ENCODE measurements at regions not wholly inside any gene's neighbourhood (a gene's known extent, or its start where the extent isn't known, plus 50 kb on each side); places are given as distances from the start of the nearest gene placed in this dataset.
A peak's percentile ranks its signal among the peaks of the same experiment; 100 is the strongest.

DNA sequence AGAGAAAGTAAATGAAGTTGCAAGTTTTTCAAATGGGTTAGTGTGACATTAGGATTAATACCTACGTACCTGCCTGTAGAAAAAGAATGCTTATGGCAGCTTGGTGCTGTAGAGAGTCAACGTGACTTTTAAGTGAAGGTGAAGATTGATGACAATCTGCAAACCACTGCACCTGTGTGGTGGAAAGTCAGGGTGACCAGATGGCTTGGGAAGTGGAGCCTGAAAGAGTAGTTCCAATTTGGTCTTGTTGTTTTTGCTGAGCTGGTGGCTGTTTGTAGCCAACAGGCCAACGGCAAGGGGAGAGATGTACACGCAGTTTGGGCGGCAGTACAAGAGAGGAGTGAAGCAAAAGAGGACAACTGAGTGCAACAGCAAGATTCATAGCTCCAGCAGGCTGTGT lies 78.1 kb upstream of the JAK1 start:
- Mint-ChIP-seq H3K4me3 (no peak overlapping the region), H3K36me3 (peaks cover 0 to 5% (median 1%) of the 10 kb centered on the region in 5 donors), H3K9me3 (peaks cover 0 to 1% (median 0%) of the 10 kb centered on the region in 11 donors), H3K27ac (peak overlapping the region in 4 of 9 donors; percentile 6 to 76 (median 53)), H3K27me3 (no peaks in the 10 kb centered on the region), H3K4me1 (peaks cover 18 to 64% (median 53%) of the 10 kb centered on the region in 7 donors)
- CTCF ChIA-PET: interaction anchor here (1.6 kb wide), 1 partner anchor 214 kb away, joined by 3 read pairs; no protein-coding TSS in a partner anchor
- intact Hi-C loops (cut with micrococcal nuclease): loop anchor here in 1 of 2 donors (5.0 kb wide), 1 partner anchor 217 kb away; no protein-coding TSS in a partner anchor
- no peak for ATAC-seq
- H3K36me3 ChIP-seq (ENCODE audit: control insufficient read depth in 2 of 3, insufficient read depth in 3 of 3, low read length in 3 of 3): no peaks in the 10 kb centered on the region
- H3K27ac ChIP-seq (ENCODE audit: low read depth, low read length): no peak overlapping the region
- no peak overlapping the region for H3K4me3 ChIP-seq (ENCODE audit: low read length)
- DNase-seq: no peak
- POLR2A ChIA-PET: interaction anchor here (0.6 to 2.8 kb wide), 2 partner anchors 10 to 12 kb away, joined by 3 to 12 read pairs; no protein-coding TSS in a partner anchor
- H3K27me3 ChIP-seq (ENCODE audit: control insufficient read depth in 2 of 2, insufficient read depth in 2 of 2, low read length in 2 of 2): no peaks in the 10 kb centered on the region
- peaks cover 3 to 9% of the 10 kb centered on the region in 2 donors for H3K4me1 ChIP-seq (ENCODE audit: control insufficient read depth in 2 of 2, insufficient read depth in 2 of 2, low read length in 2 of 2)
- H3K9me3 ChIP-seq (ENCODE audit: control insufficient read depth in 2 of 3, low read length in 3 of 3): no peaks in the 10 kb centered on the region

DNA sequence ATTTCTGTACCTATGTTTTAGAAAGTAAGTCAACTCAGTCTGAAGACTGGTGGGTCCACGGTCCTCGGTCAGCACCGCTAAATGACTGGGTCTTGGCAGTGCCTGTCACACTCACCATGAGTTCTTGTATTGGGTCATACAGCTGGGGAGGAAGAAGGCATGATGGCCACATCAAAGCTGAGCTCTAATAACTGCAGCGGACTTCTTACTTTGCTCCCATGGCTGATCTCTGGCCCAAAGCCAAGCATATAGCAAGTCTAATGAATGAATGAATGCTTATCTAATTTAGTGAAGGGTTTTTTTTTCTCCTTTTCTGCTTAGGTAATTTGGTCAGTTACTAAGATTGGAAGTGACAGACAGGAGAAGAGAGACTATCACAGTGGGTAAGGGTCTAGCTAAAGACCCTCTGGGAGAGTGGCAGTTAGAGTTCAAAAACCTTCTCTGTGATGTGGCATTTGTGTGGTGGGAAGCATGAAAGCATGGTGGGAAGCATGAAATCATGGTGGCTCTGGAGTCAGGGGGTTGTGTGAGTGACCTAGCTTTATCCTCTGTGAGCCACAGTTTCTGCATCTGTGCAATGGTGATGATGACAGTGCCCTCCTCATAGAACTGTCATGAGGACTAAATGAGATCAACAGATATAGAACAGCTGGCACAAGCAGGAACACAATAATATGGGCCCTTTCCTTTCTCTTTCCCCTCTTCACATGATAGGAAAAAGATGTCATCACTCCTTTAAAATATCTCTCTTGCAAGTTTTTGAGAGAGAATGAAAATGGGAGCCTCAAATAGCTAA lies 78.9 kb upstream of the JAK1 start:
- no peak for DNase-seq
- CTCF ChIA-PET: interaction anchor here (0.5 to 1.6 kb wide), 4 partner anchors 30 to 474 kb away, joined by 3 to 4 read pairs (median 3); no protein-coding TSS in a partner anchor
- POLR2A ChIA-PET: interaction anchor here (0.7 to 7.3 kb wide), 6 partner anchors 9 to 81 kb away, joined by 3 to 57 read pairs (median 4); partner anchors contain the start of gene JAK1

GRCh38 chr1:65048335-65048734 lies 82.0 kb upstream of the JAK1 start:
- CTCF ChIA-PET: no interaction called here
- Histone ChIP-seq H3K9me3 (ENCODE audit: control insufficient read depth in 2 of 3, low read length in 3 of 3) (no peaks in the 10 kb centered on the region), H3K4me3 (ENCODE audit: low read length) (no peak overlapping the region), H3K27me3 (ENCODE audit: control insufficient read depth in 2 of 2, insufficient read depth in 2 of 2, low read length in 2 of 2) (no peaks in the 10 kb centered on the region), H3K4me1 (ENCODE audit: control insufficient read depth in 2 of 2, insufficient read depth in 2 of 2, low read length in 2 of 2) (peaks cover 22 to 36% of the 10 kb centered on the region in 2 donors), H3K27ac (ENCODE audit: low read depth, low read length) (no peak overlapping the region), H3K36me3 (ENCODE audit: control insufficient read depth in 2 of 3, insufficient read depth in 3 of 3, low read length in 3 of 3) (no peaks in the 10 kb centered on the region)
- ATAC-seq (no peak), DNase-seq (no peak)
- peaks cover 0 to 5% (median 2%) of the 10 kb centered on the region in 5 donors for H3K36me3 Mint-ChIP-seq
- no peaks in the 10 kb centered on the region for H3K27me3 Mint-ChIP-seq
- peaks cover 31 to 77% (median 67%) of the 10 kb centered on the region in 7 donors for H3K4me1 Mint-ChIP-seq
- peaks cover 0 to 1% (median 0%) of the 10 kb centered on the region in 11 donors for H3K9me3 Mint-ChIP-seq
- POLR2A ChIA-PET: interaction anchor here (0.6 to 7.3 kb wide), 4 partner anchors 16 to 82 kb away, joined by 4 to 57 read pairs (median 4); partner anchors contain the start of gene JAK1
- intact Hi-C loops (cut with micrococcal nuclease): loop anchor here in 1 of 2 donors (5.0 kb wide), 1 partner anchor 41 kb away; no protein-coding TSS in a partner anchor
- H3K27ac Mint-ChIP-seq: peak overlapping the region in 6 of 9 donors; percentile 27 to 91 (median 63)
- peak overlapping the region in 2 of 10 donors; percentile 12 to 14 for H3K4me3 Mint-ChIP-seq

More for the DNA sequence above, 78.9 kb upstream of the JAK1 start:
- no peaks in the 10 kb centered on the region for H3K27me3 ChIP-seq (ENCODE audit: control insufficient read depth in 2 of 2, insufficient read depth in 2 of 2, low read length in 2 of 2)
- peaks cover 0 to 1% (median 0%) of the 10 kb centered on the region in 11 donors for H3K9me3 Mint-ChIP-seq
- peaks cover 11 to 17% of the 10 kb centered on the region in 2 donors for H3K4me1 ChIP-seq (ENCODE audit: control insufficient read depth in 2 of 2, insufficient read depth in 2 of 2, low read length in 2 of 2)
- peaks cover 26 to 72% (median 59%) of the 10 kb centered on the region in 7 donors for H3K4me1 Mint-ChIP-seq
- H3K27me3 Mint-ChIP-seq: no peaks in the 10 kb centered on the region
- intact Hi-C loops (cut with micrococcal nuclease): loop anchor here in 1 of 2 donors (5.0 kb wide), 1 partner anchor 38 kb away; no protein-coding TSS in a partner anchor
- H3K27ac ChIP-seq (ENCODE audit: low read depth, low read length): no peak overlapping the region
- H3K27ac Mint-ChIP-seq: peak overlapping the region in 7 of 9 donors; percentile 27 to 62 (median 30)
- no peaks in the 10 kb centered on the region for H3K36me3 ChIP-seq (ENCODE audit: control insufficient read depth in 2 of 3, insufficient read depth in 3 of 3, low read length in 3 of 3)
- H3K4me3 Mint-ChIP-seq: peak overlapping the region in 1 of 10 donors; percentile 4
- peaks cover 0 to 5% (median 2%) of the 10 kb centered on the region in 5 donors for H3K36me3 Mint-ChIP-seq
- no peak overlapping the region for H3K4me3 ChIP-seq (ENCODE audit: low read length)
- H3K9me3 ChIP-seq (ENCODE audit: control insufficient read depth in 2 of 3, low read length in 3 of 3): no peaks in the 10 kb centered on the region
- no peak for ATAC-seq

DNA sequence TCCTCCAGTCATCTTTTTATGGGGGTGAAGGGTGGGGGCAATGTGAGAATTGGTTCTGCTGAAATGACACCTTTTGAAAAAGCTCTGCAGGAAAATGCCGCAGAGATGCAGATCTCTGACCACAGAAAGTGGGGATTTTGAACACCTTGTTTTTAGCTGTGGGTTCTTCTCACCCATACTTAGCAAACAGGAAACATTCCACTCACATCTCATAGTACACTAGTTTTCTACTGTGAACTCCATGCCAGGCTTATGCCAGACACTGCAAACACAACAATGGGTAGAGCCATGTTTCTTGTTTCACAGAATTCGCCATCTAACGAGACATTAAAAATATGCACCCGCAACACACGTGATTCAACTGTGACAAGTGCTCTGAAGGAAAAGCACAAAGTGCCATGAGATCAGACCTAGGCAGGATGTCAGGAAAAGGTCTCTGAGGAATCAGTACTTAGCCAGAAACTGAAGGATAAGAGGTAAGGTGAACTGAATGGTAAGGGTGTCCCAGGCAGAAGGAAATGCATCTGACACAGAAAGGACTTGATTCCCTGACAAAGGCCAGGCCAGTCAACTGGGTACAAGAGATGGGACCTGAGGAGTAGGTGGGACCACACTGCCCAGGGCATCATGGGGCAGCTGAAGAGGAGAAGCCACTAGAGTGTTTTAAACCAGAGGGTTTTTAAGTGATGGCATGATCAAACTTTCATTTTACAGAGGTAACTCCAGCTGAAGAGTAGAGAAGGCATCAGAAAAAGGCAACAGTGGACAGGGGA lies 83.8 kb upstream of the JAK1 start:
- H3K27ac ChIP-seq (ENCODE audit: low read depth, low read length): peak overlapping the region; percentile 54
- Mint-ChIP-seq H3K4me3 (peak overlapping the region; percentile 20 to 83 (median 78)), H3K36me3 (peaks cover under 1 to 10% (median 7%) of the 10 kb centered on the region in 5 donors), H3K27ac (peak overlapping the region; percentile 54 to 92 (median 89)), H3K27me3 (no peaks in the 10 kb centered on the region), H3K9me3 (peaks cover 0 to 1% (median 0%) of the 10 kb centered on the region in 11 donors), H3K4me1 (peaks cover 28 to 75% (median 59%) of the 10 kb centered on the region in 7 donors)
- H3K4me3 ChIP-seq (ENCODE audit: low read length): peak overlapping the region; percentile 20
- no peaks in the 10 kb centered on the region for H3K9me3 ChIP-seq (ENCODE audit: control insufficient read depth in 2 of 3, low read length in 3 of 3)
- peaks cover 0 to 8% (median 0%) of the 10 kb centered on the region in 3 experiments for H3K36me3 ChIP-seq (ENCODE audit: control insufficient read depth in 2 of 3, insufficient read depth in 3 of 3, low read length in 3 of 3)
- H3K4me1 ChIP-seq (ENCODE audit: control insufficient read depth in 2 of 2, insufficient read depth in 2 of 2, low read length in 2 of 2): peaks cover 22 to 36% of the 10 kb centered on the region in 2 donors
- peak in 7 of 9 donors; percentile 23 to 62 (median 49) for DNase-seq
- CTCF ChIA-PET: interaction anchor here (1.9 to 2.8 kb wide), 2 partner anchors 12 to 24 kb away, joined by 6 to 9 read pairs; no protein-coding TSS in a partner anchor
- POLR2A ChIA-PET: interaction anchor here (0.8 to 7.3 kb wide), 13 partner anchors 9 to 199 kb away, joined by 3 to 57 read pairs (median 4); no protein-coding TSS in a partner anchor
- ATAC-seq: peak; percentile 86
- no peaks in the 10 kb centered on the region for H3K27me3 ChIP-seq (ENCODE audit: control insufficient read depth in 2 of 2, insufficient read depth in 2 of 2, low read length in 2 of 2)
- intact Hi-C loops (cut with micrococcal nuclease): loop anchor here (1.0 to 5.0 kb wide), 2 partner anchors 8 to 43 kb away; no protein-coding TSS in a partner anchor

GRCh38 chr1:65050735-65051134 lies 84.4 kb upstream of the JAK1 start:
- H3K27ac Mint-ChIP-seq: peak overlapping the region in 8 of 9 donors; percentile 80 to 92 (median 89)
- CTCF ChIA-PET: interaction anchor here (1.9 to 2.8 kb wide), 2 partner anchors 12 to 24 kb away, joined by 6 to 9 read pairs; no protein-coding TSS in a partner anchor
- peak overlapping the region in 9 of 10 donors; percentile 20 to 83 (median 78) for H3K4me3 Mint-ChIP-seq
- H3K4me1 ChIP-seq (ENCODE audit: control insufficient read depth in 2 of 2, insufficient read depth in 2 of 2, low read length in 2 of 2): peaks cover 22 to 36% of the 10 kb centered on the region in 2 donors
- DNase-seq (no peak), ATAC-seq (no peak)
- intact Hi-C loops (cut with micrococcal nuclease): loop anchor here in 1 of 2 donors (1.0 kb wide), 1 partner anchor 8 kb away; no protein-coding TSS in a partner anchor
- no peaks in the 10 kb centered on the region for H3K27me3 ChIP-seq (ENCODE audit: control insufficient read depth in 2 of 2, insufficient read depth in 2 of 2, low read length in 2 of 2)
- POLR2A ChIA-PET: interaction anchor here (0.6 to 7.3 kb wide), 7 partner anchors 13 to 199 kb away, joined by 3 to 57 read pairs (median 4); no protein-coding TSS in a partner anchor
- H3K36me3 Mint-ChIP-seq: peaks cover 5 to 16% (median 12%) of the 10 kb centered on the region in 5 donors
- H3K27ac ChIP-seq (ENCODE audit: low read depth, low read length): peak overlapping the region; percentile 54
- H3K9me3 ChIP-seq (ENCODE audit: control insufficient read depth in 2 of 3, low read length in 3 of 3): no peaks in the 10 kb centered on the region
- H3K27me3 Mint-ChIP-seq: no peaks in the 10 kb centered on the region
- peaks cover 0 to 1% (median 0%) of the 10 kb centered on the region in 11 donors for H3K9me3 Mint-ChIP-seq
- peaks cover 0 to 14% (median under 1%) of the 10 kb centered on the region in 3 experiments for H3K36me3 ChIP-seq (ENCODE audit: control insufficient read depth in 2 of 3, insufficient read depth in 3 of 3, low read length in 3 of 3)
- H3K4me3 ChIP-seq (ENCODE audit: low read length): no peak overlapping the region
- H3K4me1 Mint-ChIP-seq: peaks cover 28 to 75% (median 57%) of the 10 kb centered on the region in 7 donors

Measured in naive thymus-derived CD4-positive, alpha-beta T cell (primary cell).